HCT116 (cell line): ENCODE measurements at regions not wholly inside any gene's neighbourhood (a gene's known extent, or its start where the extent isn't known, plus 50 kb on each side); places are given as distances from the start of the nearest gene placed in this dataset.

ENCODE experiments used
- ATAC-seq: fragments of 200-7000 bp; cut with Tn5 transposase; 2 replicates; pipeline ENCODE4 v1.9.1; 2020; ENCODE audit warnings: mild to moderate bottlenecking, moderate library complexity
- BruUV-seq: library from RNA; stranded (reverse); fragments of 400-500 nt; replicated peaks from 2 replicates; lab custom pipeline; 2021; lab: Mats Ljungman, UMichigan
- CTCF ChIA-PET: fragments of 300-600 bp; sonication (Branson Sonifier 250); formaldehyde crosslinking; loops from one replicate; lab custom pipeline; 2021; ENCODE audit warnings: antibody characterized with exemption; lab: Charles Lee
- POLR2A ChIA-PET: fragments of 300-600, 350-600 bp; sonication (Branson Sonifier 250); formaldehyde crosslinking; loops from one replicate; lab custom pipeline; 2021; ENCODE audit warnings: antibody characterized with exemption; lab: Charles Lee
- RAD21 ChIA-PET, 2 experiments: fragments of 300-600 bp; sonication (Branson Sonifier 250); formaldehyde crosslinking; loops; one replicate each; lab custom pipeline; 2023; ENCODE audit warnings: low total read pairs in 2 of 2; ENCODE audit not compliant: uncharacterized antibody in 2 of 2, unreplicated experiment in 2 of 2, low non-redundant PET in 1 of 2; lab: Charles Lee
- DNase-seq: peaks from one replicate; pipeline ENCODE4 v3.0.0-alpha.2; 2010; ENCODE audit warnings: low read depth, low spot score
- H2AFZ ChIP-seq: fragments of 200-600 bp; shearing (Covaris generic), sonication (generic); 2 replicates; pipeline ENCODE4 v1.6.1; 2017; ENCODE audit warnings: low read depth, mixed run types, mixed read lengths, antibody characterized with exemption, low read length; ENCODE audit not compliant: poor library complexity, severe bottlenecking
- H3K27ac ChIP-seq: 2 replicates; pipeline ENCODE4 v1.5.1; 2012; ENCODE audit warnings: low read depth, low read length
- H3K27me3 ChIP-seq: fragments of 200-600 bp; sonication (generic); 2 replicates; pipeline ENCODE4 v1.6.1; 2016; ENCODE audit warnings: mixed run types, low read length, mixed read lengths; ENCODE audit not compliant: insufficient read depth
- H3K36me3 ChIP-seq, 2 experiments: fragments of 200-500 bp in 1 of 2; fragments of 200-600 bp in 1 of 2; sonication (Bioruptor generic) in 1 of 2; sonication (generic) in 1 of 2; 2 replicates each; pipeline versions ENCODE4 v1.5.1 to v1.6.1; 2014 to 2016; ENCODE audit warnings: low read length in 2 of 2, inconsistent platforms in 1 of 2, mixed read lengths in 1 of 2, mixed run types in 1 of 2; ENCODE audit not compliant: insufficient read depth in 2 of 2, control insufficient read depth in 1 of 2
- H3K4me1 ChIP-seq, 2 experiments: fragments of 200-600 bp in 1 of 2; sonication (generic) in 1 of 2; 2 replicates each; pipeline versions ENCODE4 v1.5.1 to v1.6.1; 2012 to 2017; ENCODE audit warnings: low read length in 2 of 2, inconsistent platforms in 1 of 2, mild to moderate bottlenecking in 1 of 2, mixed read lengths in 1 of 2, mixed run types in 1 of 2, moderate library complexity in 1 of 2; ENCODE audit not compliant: insufficient read depth in 2 of 2, control insufficient read depth in 1 of 2
- H3K4me2 ChIP-seq: fragments of 200-600 bp; sonication (generic); 2 replicates; pipeline ENCODE4 v1.6.1; 2017; ENCODE audit warnings: mixed run types, low read length, mixed read lengths
- H3K4me3 ChIP-seq, 2 experiments: fragments of 200-600 bp in 1 of 2; sonication (generic) in 1 of 2; replicated peaks in 1 of 2; 2 replicates each; pipeline ENCODE4 v1.5.1; 2011 to 2016; ENCODE audit warnings: low read length in 2 of 2, control low read depth in 1 of 2, low read depth in 1 of 2, mild to moderate bottlenecking in 1 of 2, mixed read lengths in 1 of 2, mixed run types in 1 of 2
- H3K79me2 ChIP-seq: fragments of 200-600 bp; sonication (generic); 2 replicates; pipeline ENCODE4 v1.6.1; 2017; ENCODE audit warnings: mild to moderate bottlenecking, mixed run types, low read length, moderate library complexity, mixed read lengths; ENCODE audit not compliant: insufficient read depth
- H3K9ac ChIP-seq: fragments of 200-600 bp; sonication (generic); 2 replicates; pipeline ENCODE4 v1.6.1; 2016; ENCODE audit warnings: low read length, mixed read lengths
- H3K9me2 ChIP-seq: fragments of 200-600 bp; sonication (generic), shearing (Covaris generic); 2 replicates; pipeline ENCODE4 v1.6.1; 2017; ENCODE audit warnings: mixed run types, mild to moderate bottlenecking, moderate library complexity; ENCODE audit not compliant: insufficient read depth
- H3K9me3 ChIP-seq, 2 experiments: fragments of 200-500 bp in 1 of 2; fragments of 200-600 bp in 1 of 2; sonication (Bioruptor generic) in 1 of 2; sonication (generic) in 1 of 2; 2 replicates each; pipeline ENCODE4 v1.6.1; 2014 to 2017; ENCODE audit warnings: low read length in 2 of 2, mixed read lengths in 2 of 2, inconsistent platforms in 1 of 2, low read depth in 1 of 2, mild to moderate bottlenecking in 1 of 2, mixed run types in 1 of 2, moderate library complexity in 1 of 2; ENCODE audit not compliant: control insufficient read depth in 1 of 2, insufficient read depth in 1 of 2
- H4K20me1 ChIP-seq: fragments of 200-600 bp; sonication (generic), shearing (Covaris generic); 2 replicates; pipeline ENCODE4 v1.6.1; 2017; ENCODE audit warnings: mixed run types, mild to moderate bottlenecking, moderate library complexity; ENCODE audit not compliant: insufficient read depth
- CEBPB ChIP-seq: IDR thresholded peaks from 2 replicates; pipeline ENCODE4 v1.6.1; 2012; ENCODE audit warnings: low read depth
- ELF1 ChIP-seq: IDR thresholded peaks from 2 replicates; pipeline ENCODE4 v1.6.1; 2012; ENCODE audit warnings: low read depth, borderline replicate concordance
- EZH2phosphoT487 ChIP-seq: fragments of 200-600 bp; IDR thresholded peaks from 2 replicates; pipeline ENCODE4 v1.6.1; 2018; ENCODE audit warnings: antibody characterized with exemption, borderline replicate concordance
- FOSL1 ChIP-seq: IDR thresholded peaks from 2 replicates; pipeline ENCODE4 v1.6.1; 2012; ENCODE audit warnings: low read depth
- JUND ChIP-seq: IDR thresholded peaks from 2 replicates; pipeline ENCODE4 v1.6.1; 2012
- POLR2A ChIP-seq: IDR thresholded peaks from 2 replicates; pipeline ENCODE4 v1.7.0; 2011; ENCODE audit warnings: borderline replicate concordance; ENCODE audit not compliant: insufficient read depth, insufficient read length; ENCODE audit errors: extremely low read depth
- POLR2AphosphoS5 ChIP-seq: IDR thresholded peaks from 2 replicates; pipeline ENCODE4 v1.6.1; 2011; ENCODE audit warnings: mild to moderate bottlenecking, low read depth, low read length, moderate library complexity
- REST ChIP-seq: IDR thresholded peaks from 2 replicates; pipeline ENCODE4 v1.6.1; 2012; ENCODE audit warnings: low read depth
- SIN3A ChIP-seq: IDR thresholded peaks from 2 replicates; pipeline ENCODE4 v1.6.1; 2012; ENCODE audit warnings: low read depth
- YY1 ChIP-seq: IDR thresholded peaks from 2 replicates; pipeline ENCODE4 v1.6.1; 2011; ENCODE audit warnings: low read length, low read depth, moderate library complexity, mild to moderate bottlenecking; ENCODE audit not compliant: insufficient replicate concordance; ENCODE audit errors: extremely low read depth
- ZBTB33 ChIP-seq: IDR thresholded peaks from 2 replicates; pipeline ENCODE4 v1.6.1; 2011; ENCODE audit warnings: mild to moderate bottlenecking, low read length, moderate library complexity; ENCODE audit not compliant: insufficient replicate concordance; ENCODE audit errors: extremely low read depth
- ZNF274 ChIP-seq: fragments of 200-500 bp; sonication (Bioruptor generic); IDR thresholded peaks from 2 replicates; pipeline ENCODE4 v1.6.1; 2014; ENCODE audit warnings: mild to moderate bottlenecking, low read depth, low read length, inconsistent platforms
- intact Hi-C: fragments of 100-400 bp; cut with micrococcal nuclease; formaldehyde crosslinking; loops from 2 replicates; pipeline ENCODE4 v1.10.0; 2022

- intact Hi-C loops = no loop called here
- H3K4me2 ChIP-seq = no peak overlapping the region
- no peaks in the 10 kb centered on the region for H3K9me2 ChIP-seq
- no peaks in the 10 kb centered on the region for H3K4me1 ChIP-seq
- CTCF ChIA-PET = interaction anchor here (0.6 kb wide), 1 partner anchor 1623 kb away, joined by 3 read pairs; the partner anchor contains the start of gene PCAT7
- no TSS peak for BruUV-seq
- no peak overlapping the region for H3K4me3 ChIP-seq
- TF ChIP-seq FOSL1 (no peak), POLR2AphosphoS5 (no peak), SIN3A (no peak), JUND (no peak), REST (no peak), ZNF274 (no peak), EZH2phosphoT487 (no peak), YY1 (no peak), POLR2A (no peak), ELF1 (no peak), CEBPB (no peak), ZBTB33 (no peak)
- TF ChIP-seq, all 23 proteins: peak for 0
- Histone ChIP-seq H2AFZ (no peak overlapping the region), H3K9ac (no peak overlapping the region), H3K9me3 (no peaks in the 10 kb centered on the region), H3K79me2 (no peaks in the 10 kb centered on the region), H3K27ac (no peak overlapping the region), H3K36me3 (no peaks in the 10 kb centered on the region), H4K20me1 (no peaks in the 10 kb centered on the region), H3K27me3 (peaks cover 25% of the 10 kb centered on the region)
- ATAC-seq = no peak
- RAD21 ChIA-PET = no interaction called here
- no peak for DNase-seq
- POLR2A ChIA-PET = no interaction called here
These were observed 124.3 kb downstream of the HSD17B3 start for GRCh38 chr9:96177719-96178028.
